ENCODE measurements at regions not wholly inside any gene's neighbourhood (a gene's known extent, or its start where the extent isn't known, plus 50 kb on each side); places are given as distances from the start of the nearest gene placed in this dataset.

DNA sequence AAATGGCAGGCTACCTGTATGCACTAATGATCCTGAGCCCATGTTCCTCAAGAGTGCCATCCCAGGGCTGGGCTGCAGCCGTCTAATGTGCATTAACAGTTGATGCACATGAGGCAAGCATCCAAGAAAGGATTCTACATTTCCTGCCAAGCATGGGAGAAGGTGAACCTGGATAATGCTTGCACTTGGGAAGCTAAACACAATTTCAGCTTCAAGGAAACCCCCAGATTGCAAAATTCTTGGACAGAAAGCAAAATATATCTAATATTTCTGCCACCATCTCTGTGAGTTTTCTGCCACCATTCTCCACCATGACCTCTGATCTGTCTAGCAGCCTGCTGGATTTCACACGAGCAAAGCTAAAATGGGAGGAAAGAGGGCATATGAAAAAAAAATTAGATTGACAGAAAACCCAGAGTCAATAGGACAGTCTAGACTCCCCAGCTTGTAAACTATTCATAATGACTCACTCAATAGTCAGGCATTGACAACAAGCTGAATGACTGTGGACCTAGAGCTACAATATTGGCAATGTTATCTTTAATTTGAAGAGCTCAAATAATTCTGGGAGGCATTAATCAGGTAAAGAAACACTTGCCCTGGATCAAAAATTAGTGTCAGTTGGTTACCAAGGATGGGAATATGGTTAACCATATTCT is 91.9 kb upstream of the BCL2L14 start:
- Histone ChIP-seq H3K27me3 (no peaks in the 10 kb centered on the region), H3K36me3 (no peaks in the 10 kb centered on the region), H3K9me3 (no peaks in the 10 kb centered on the region), H3K4me1 (no peaks in the 10 kb centered on the region), H3K4me3 (no peak overlapping the region), H3K27ac (no peak overlapping the region)
- DNase-seq, result no peak
- intact Hi-C loops (cut with DNase I), result no loop called here
- 73% methylated on average over 2 of the region's 2 CpGs for WGBS (ENCODE audit: insufficient coverage, low coverage, low lambda C conversion rate, missing lambda C conversion rate)
- TF ChIP-seq POLR2A (IDR thresholded peaks at IDR 0.05), result no peak
- TF ChIP-seq, protein P1, sequence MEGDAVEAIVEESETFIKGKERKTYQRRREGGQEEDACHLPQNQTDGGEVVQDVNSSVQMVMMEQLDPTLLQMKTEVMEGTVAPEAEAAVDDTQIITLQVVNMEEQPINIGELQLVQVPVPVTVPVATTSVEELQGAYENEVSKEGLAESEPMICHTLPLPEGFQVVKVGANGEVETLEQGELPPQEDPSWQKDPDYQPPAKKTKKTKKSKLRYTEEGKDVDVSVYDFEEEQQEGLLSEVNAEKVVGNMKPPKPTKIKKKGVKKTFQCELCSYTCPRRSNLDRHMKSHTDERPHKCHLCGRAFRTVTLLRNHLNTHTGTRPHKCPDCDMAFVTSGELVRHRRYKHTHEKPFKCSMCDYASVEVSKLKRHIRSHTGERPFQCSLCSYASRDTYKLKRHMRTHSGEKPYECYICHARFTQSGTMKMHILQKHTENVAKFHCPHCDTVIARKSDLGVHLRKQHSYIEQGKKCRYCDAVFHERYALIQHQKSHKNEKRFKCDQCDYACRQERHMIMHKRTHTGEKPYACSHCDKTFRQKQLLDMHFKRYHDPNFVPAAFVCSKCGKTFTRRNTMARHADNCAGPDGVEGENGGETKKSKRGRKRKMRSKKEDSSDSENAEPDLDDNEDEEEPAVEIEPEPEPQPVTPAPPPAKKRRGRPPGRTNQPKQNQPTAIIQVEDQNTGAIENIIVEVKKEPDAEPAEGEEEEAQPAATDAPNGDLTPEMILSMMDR (IDR thresholded peaks at IDR 0.05), result no peak
- ATAC-seq, result peak in 1 of 4 donors; percentile 47

DNA sequence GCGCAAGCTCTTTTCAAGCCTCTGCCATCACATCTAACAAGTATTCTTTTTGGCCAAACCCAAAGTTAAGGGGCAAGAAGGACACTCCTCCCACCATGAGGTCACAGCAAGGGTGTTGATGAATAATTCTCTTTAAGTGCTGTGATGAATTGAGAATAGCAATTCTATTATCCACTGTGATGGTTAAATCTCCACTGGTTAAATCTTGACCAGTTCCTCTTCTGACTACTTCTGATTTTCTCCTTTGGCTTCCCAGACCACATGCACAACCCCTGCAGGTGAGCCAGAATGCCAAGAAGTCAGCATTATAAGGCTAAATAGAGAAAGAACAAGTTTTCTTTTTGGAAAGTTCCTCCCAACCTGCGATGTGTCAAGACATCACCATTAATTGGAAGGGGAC is 90.6 kb upstream of the BCL2L14 start:
- Histone ChIP-seq H3K4me3 (no peak overlapping the region), H3K36me3 (no peaks in the 10 kb centered on the region), H3K27me3 (no peaks in the 10 kb centered on the region), H3K27ac (no peak overlapping the region), H3K9me3 (no peaks in the 10 kb centered on the region), H3K4me1 (no peaks in the 10 kb centered on the region)
- ATAC-seq (no peak), DNase-seq (no peak)
- intact Hi-C loops (cut with DNase I), result no loop called here
- TF ChIP-seq, protein P1 (IDR thresholded peaks at IDR 0.05), result no peak
- TF ChIP-seq POLR2A (IDR thresholded peaks at IDR 0.05), result no peak
- 88% methylated on average over 2 of the region's 2 CpGs for WGBS (ENCODE audit: insufficient coverage, low coverage, low lambda C conversion rate, missing lambda C conversion rate)

GRCh38 chr12:11981121-11981733 is 89.5 kb upstream of the BCL2L14 start:
- intact Hi-C loops (cut with DNase I), result no loop called here
- Histone ChIP-seq H3K9me3 (no peaks in the 10 kb centered on the region), H3K4me1 (no peaks in the 10 kb centered on the region), H3K27me3 (no peaks in the 10 kb centered on the region), H3K4me3 (no peak overlapping the region), H3K27ac (no peak overlapping the region), H3K36me3 (no peaks in the 10 kb centered on the region)
- ATAC-seq (no peak), DNase-seq (no peak)
- TF ChIP-seq, protein P1 (IDR thresholded peaks at IDR 0.05), result no peak
- TF ChIP-seq POLR2A (IDR thresholded peaks at IDR 0.05), result no peak
- WGBS (ENCODE audit: insufficient coverage, low coverage, low lambda C conversion rate, missing lambda C conversion rate), result 35% methylated on average over 4 of the region's 7 CpGs

DNA sequence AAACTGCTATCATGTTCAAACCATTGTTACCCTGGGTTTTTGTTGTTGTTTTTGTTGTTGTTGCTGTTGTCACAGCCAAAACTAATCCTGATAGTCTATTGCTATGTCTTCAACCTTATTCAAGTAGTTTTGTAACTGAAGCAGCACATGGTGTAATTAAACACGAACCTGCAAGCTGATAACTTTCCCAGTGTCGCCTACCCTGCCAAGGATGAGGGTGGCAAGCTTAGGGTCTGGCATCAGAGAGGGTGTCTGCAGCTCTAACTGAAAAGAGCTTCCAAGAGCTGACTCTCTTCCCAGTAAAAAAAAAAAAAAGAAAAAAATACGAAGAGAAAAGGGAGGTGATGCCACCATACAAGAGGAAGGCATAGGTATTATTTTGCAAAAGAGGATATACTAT is 86.3 kb upstream of the BCL2L14 start:
- ATAC-seq (no peak), DNase-seq (no peak)
- intact Hi-C loops (cut with DNase I), result no loop called here
- no peaks in the 10 kb centered on the region for H3K36me3 ChIP-seq
- no peak overlapping the region for H3K27ac ChIP-seq
- no peaks in the 10 kb centered on the region for H3K27me3 ChIP-seq
- H3K9me3 ChIP-seq, result no peaks in the 10 kb centered on the region
- H3K4me3 ChIP-seq, result no peak overlapping the region
- WGBS (ENCODE audit: insufficient coverage, low coverage, low lambda C conversion rate, missing lambda C conversion rate), result 60% methylated on average over 3 of the region's 3 CpGs
- TF ChIP-seq POLR2A (IDR thresholded peaks at IDR 0.05), result no peak
- TF ChIP-seq, protein P1 (IDR thresholded peaks at IDR 0.05), result no peak
- no peaks in the 10 kb centered on the region for H3K4me1 ChIP-seq

All from right lobe of liver (tissue), 6 donors.